Stimulated activated CD4-positive, alpha-beta T cell treated with anti-CD3 and anti-CD28 coated beads, Interleukin-12 subunit alpha, Interleukin-12 subunit beta, amount 100 ng/mL, for 48 hours (primary cell): ENCODE measurements at regions not wholly inside any gene's neighbourhood (a gene's known extent, or its start where the extent isn't known, plus 50 kb on each side); places are given as distances from the start of the nearest gene placed in this dataset.

Source experiments
- DNase-seq, 3 donors: peaks; one replicate each; pipeline ENCODE4 v3.0.0-alpha.2; 2020; ENCODE audit warnings: low read depth in 2 of 3, low spot score in 1 of 3

GRCh38 chr9:79240774-79241173 lies 331.0 kb upstream of the TLE4 start:
- no peak for DNase-seq

- DNase-seq, result no peak
Observed at GRCh38 chr9:79242489-79242888, 329.3 kb upstream of the TLE4 start.

- no peak for DNase-seq
Observed at GRCh38 chr9:79246170-79246569, 325.6 kb upstream of the TLE4 start.

- no peak for DNase-seq
Observed at GRCh38 chr9:79247021-79247420, 324.7 kb upstream of the TLE4 start.

GRCh38 chr9:79250806-79251205 lies 321.0 kb upstream of the TLE4 start:
- DNase-seq, result no peak

- DNase-seq, result no peak
Observed at GRCh38 chr9:79254900-79255650, 316.7 kb upstream of the TLE4 start.

- DNase-seq, result no peak
Observed at GRCh38 chr9:79255651-79256260, 316.0 kb upstream of the TLE4 start.

- DNase-seq, result no peak
Observed at GRCh38 chr9:79256691-79257213, 315.0 kb upstream of the TLE4 start.

GRCh38 chr9:79257228-79257781 lies 314.5 kb upstream of the TLE4 start:
- no peak for DNase-seq

GRCh38 chr9:79257790-79258351 lies 313.9 kb upstream of the TLE4 start:
- DNase-seq, result no peak

- DNase-seq, result no peak
Observed at GRCh38 chr9:79259858-79260257, 311.9 kb upstream of the TLE4 start.

- DNase-seq, result no peak
Observed at GRCh38 chr9:79263628-79264027, 308.1 kb upstream of the TLE4 start.

GRCh38 chr9:79264041-79264440 lies 307.7 kb upstream of the TLE4 start:
- no peak for DNase-seq

GRCh38 chr9:79264511-79265355 lies 307.0 kb upstream of the TLE4 start:
- DNase-seq, result no peak

- DNase-seq, result no peak
Observed at GRCh38 chr9:79266986-79267385, 304.8 kb upstream of the TLE4 start.

GRCh38 chr9:79268806-79269205 lies 303.0 kb upstream of the TLE4 start:
- no peak for DNase-seq

- DNase-seq, result no peak
Observed at GRCh38 chr9:79273311-79273710, 298.5 kb upstream of the TLE4 start.

GRCh38 chr9:79279356-79279755 lies 292.4 kb upstream of the TLE4 start:
- DNase-seq, result no peak

- no peak for DNase-seq
Observed at GRCh38 chr9:79280691-79281090, 291.1 kb upstream of the TLE4 start.

GRCh38 chr9:79284081-79284480 lies 287.7 kb upstream of the TLE4 start:
- DNase-seq, result no peak
